HL-60 (cell line): ENCODE measurements at regions not wholly inside any gene's neighbourhood (a gene's known extent, or its start where the extent isn't known, plus 50 kb on each side); places are given as distances from the start of the nearest gene placed in this dataset.
"Not testable (repeated sequence)": the region's sequence is repeated elsewhere in the genome, so short reads cannot be mapped to it uniquely, and the experiment has no call there.

Experiments used
- DNase-seq, 2 experiments: peaks; one replicate each; pipeline ENCODE4 v3.0.0-alpha.2; 2010 to 2020; ENCODE audit warnings: low read depth in 1 of 2, low spot score in 1 of 2
- H3K27ac ChIP-seq: fragments of 250-450 bp; sonication (Bioruptor Pico); replicated peaks from 2 replicates; pipeline ENCODE4 v1.5.1; 2020; ENCODE audit warnings: mild to moderate bottlenecking, moderate library complexity
- H3K27me3 ChIP-seq: fragments of 250-450 bp; sonication (Bioruptor Pico); 2 replicates; pipeline ENCODE4 v1.5.1; 2021; ENCODE audit warnings: mild to moderate bottlenecking, moderate library complexity; ENCODE audit not compliant: insufficient read depth, poor library complexity, severe bottlenecking
- H3K4me3 ChIP-seq: replicated peaks from 2 replicates; pipeline ENCODE4 v1.5.1; 2011; ENCODE audit warnings: mild to moderate bottlenecking, control low read depth, low read length; ENCODE audit not compliant: insufficient read depth
- CTCF ChIP-seq: IDR thresholded peaks from one replicate; pipeline ENCODE4 v1.5.1; 2011; ENCODE audit warnings: low read length, control low read depth, inconsistent platforms; ENCODE audit not compliant: insufficient read depth
- GABPA ChIP-seq: IDR thresholded peaks from 2 replicates; pipeline ENCODE4 v1.6.1; 2012; ENCODE audit warnings: low read depth
- POLR2AphosphoS5 ChIP-seq: IDR thresholded peaks from 2 replicates; pipeline ENCODE4 v1.6.1; 2012; ENCODE audit warnings: low read depth
- REST ChIP-seq: IDR thresholded peaks from 2 replicates; pipeline ENCODE4 v1.6.1; 2012; ENCODE audit warnings: low read depth; ENCODE audit not compliant: insufficient replicate concordance
- SPI1 ChIP-seq: IDR thresholded peaks from 2 replicates; pipeline ENCODE4 v1.6.1; 2012; ENCODE audit warnings: low read depth, mild to moderate bottlenecking, borderline replicate concordance

- DNase-seq, result no peak
- no peaks in the 10 kb centered on the region for H3K27me3 ChIP-seq
Measured at GRCh38 chr13:37959284-37959683, 89.7 kb upstream of the TRPC4 start.

GRCh38 chr13:37956536-37956935 lies 87.0 kb upstream of the TRPC4 start:
- no peak for TF ChIP-seq POLR2AphosphoS5
- no peak for TF ChIP-seq SPI1
- TF ChIP-seq REST, result no peak
- no peak for TF ChIP-seq CTCF
- no peak for TF ChIP-seq GABPA
- Histone ChIP-seq H3K27ac (no peak overlapping the region), H3K27me3 (no peaks in the 10 kb centered on the region), H3K4me3 (no peak overlapping the region)
- no peak for DNase-seq

More at GRCh38 chr13:37959284-37959683, 89.7 kb upstream of the TRPC4 start:
- no peak overlapping the region for H3K4me3 ChIP-seq
- no peak overlapping the region for H3K27ac ChIP-seq
- TF ChIP-seq REST (no peak), CTCF (no peak), POLR2AphosphoS5 (no peak), GABPA (no peak), SPI1 (no peak)

- not testable (repeated sequence) for H3K27me3 ChIP-seq, H3K27ac ChIP-seq, DNase-seq, H3K4me3 ChIP-seq
Measured at GRCh38 chr13:37954597-37954996, 85.0 kb upstream of the TRPC4 start.

- TF ChIP-seq SPI1 (no peak), REST (no peak), POLR2AphosphoS5 (no peak)
- H3K4me3 ChIP-seq, result no peak overlapping the region
- H3K27ac ChIP-seq, result no peak overlapping the region
- H3K27me3 ChIP-seq, result peaks cover 2% of the 10 kb centered on the region
- no peak for DNase-seq
Measured at GRCh38 chr13:37954191-37954590, 84.6 kb upstream of the TRPC4 start.
